MM.1S (cell line): ENCODE measurements at regions not wholly inside any gene's neighbourhood (a gene's known extent, or its start where the extent isn't known, plus 50 kb on each side); places are given as distances from the start of the nearest gene placed in this dataset.

Experiments
- CTCF ChIP-seq: fragments of 300-600 bp; sonication (generic); IDR thresholded peaks from 2 replicates; pipeline ENCODE4 v1.5.1; 2016; ENCODE audit warnings: antibody characterized with exemption, low read length, mixed read lengths
- EZH2 ChIP-seq: fragments of 300-600 bp; sonication (generic); optimal IDR thresholded peaks from 2 replicates; pipeline ENCODE3; 2017; ENCODE audit warnings: low read depth, mild to moderate bottlenecking, antibody characterized with exemption, low read length, mixed read lengths

GRCh38 chr18:43622024-43622423, 344.7 kb upstream of the SYT4 start:
- TF ChIP-seq CTCF = no peak
- TF ChIP-seq EZH2 = no peak
